Midbrain (tissue), 1 donor: ENCODE measurements at regions not wholly inside any gene's neighbourhood (a gene's known extent, or its start where the extent isn't known, plus 50 kb on each side); places are given as distances from the start of the nearest gene placed in this dataset.
"Not testable (repeated sequence)": the region's sequence is repeated elsewhere in the genome, so short reads cannot be mapped to it uniquely, and the experiment has no call there.

Source experiments
- DNase-seq: peaks from one replicate; lab custom pipeline; 2025; lab: John Stamatoyannopoulos, UW

DNA sequence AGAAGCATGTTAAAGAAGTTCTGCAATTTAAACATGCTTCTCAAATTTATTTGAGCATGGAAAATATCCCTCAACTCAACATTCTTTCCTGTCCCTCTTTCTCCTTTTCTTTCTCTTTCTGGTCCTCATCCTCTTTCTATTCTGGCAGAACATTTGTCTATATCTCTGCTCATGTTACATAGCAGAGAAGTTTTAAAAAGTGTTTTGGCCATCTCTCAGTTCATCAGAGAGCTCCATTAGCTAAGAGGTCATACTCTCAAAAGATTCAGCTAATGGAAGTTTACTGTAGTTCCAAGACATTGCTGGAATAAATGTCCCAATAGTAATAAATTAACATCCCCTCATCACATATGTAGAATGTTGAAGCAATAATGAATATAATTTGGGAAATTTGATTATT is 53.5 kb downstream of the XCL2 start:
- no peak for DNase-seq

DNA sequence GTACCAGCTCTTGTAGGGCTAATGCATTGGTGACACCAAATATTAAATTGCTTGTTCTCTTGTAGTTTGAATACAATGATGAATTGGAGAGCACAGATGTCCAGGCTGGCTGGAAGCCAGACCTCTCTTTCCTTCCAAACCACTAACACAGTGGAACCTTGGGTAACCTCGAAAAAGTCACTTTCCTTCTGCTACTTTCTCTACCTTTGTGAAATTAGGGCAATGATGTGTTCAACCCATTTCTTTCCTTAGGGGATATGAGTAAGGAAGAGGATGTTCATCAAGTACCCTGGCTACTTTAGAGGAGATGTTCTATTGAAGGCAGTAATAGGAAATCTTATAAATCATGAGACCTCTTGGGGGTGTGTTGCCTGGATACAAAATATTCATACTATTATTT is 55.7 kb downstream of the XCL2 start:
- no peak for DNase-seq

DNA sequence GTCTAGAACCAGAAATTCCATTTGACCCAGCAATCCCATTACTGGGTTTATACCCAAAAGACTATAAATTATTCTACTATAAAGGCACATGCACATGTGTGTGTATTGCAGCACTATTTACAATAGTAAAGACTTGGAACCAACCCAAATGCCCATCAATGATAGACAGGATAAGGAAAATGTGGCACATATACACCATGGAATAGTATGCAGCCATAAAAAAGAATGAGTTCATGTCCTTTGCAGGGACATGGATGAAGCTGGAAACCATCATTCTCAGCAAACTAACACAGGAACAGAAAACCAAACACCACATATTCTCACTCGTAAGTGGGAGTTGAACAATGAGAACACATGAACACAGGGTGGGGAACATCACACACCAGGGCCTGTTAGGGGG is 57.0 kb downstream of the XCL2 start:
- not testable (repeated sequence) for DNase-seq

DNA sequence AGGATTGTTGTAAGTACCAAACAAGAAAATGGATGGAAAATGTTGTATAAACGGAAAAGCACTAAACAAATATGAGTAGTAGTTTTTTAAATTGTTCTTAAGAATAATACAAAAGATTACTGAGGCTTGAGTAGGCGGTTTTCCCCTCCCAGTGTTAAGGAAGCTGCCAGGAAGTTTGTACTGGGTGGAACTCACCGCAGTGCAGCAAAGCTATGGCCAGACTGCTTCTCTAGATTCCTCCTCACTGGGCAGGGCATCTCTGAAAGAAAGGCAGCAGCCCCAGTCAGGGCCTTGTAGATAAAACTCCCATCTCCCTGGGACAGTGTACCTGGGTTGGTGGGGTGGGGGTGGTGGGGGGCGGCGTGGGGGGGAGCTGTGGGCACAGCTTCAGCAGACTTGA is 58.7 kb downstream of the XCL2 start:
- DNase-seq = no peak

DNA sequence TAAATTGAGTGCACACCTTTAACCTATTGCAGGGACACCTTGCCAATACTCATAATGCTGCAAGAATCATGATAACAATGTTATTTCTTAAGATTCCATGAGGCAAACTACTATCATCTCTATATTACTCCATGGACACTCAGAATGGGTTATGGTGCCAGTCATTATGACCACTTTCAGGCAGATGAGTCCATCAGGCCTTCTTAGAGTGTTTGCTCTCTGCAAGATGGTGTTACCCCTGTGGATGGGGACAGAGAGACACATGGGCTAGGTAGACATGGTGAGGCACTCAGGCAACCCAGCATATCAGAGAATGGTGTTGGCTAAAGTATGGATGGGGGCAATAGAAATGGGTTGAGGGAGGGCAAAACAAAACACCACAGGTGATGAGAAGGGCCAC is 59.7 kb downstream of the XCL2 start:
- DNase-seq = no peak

DNA sequence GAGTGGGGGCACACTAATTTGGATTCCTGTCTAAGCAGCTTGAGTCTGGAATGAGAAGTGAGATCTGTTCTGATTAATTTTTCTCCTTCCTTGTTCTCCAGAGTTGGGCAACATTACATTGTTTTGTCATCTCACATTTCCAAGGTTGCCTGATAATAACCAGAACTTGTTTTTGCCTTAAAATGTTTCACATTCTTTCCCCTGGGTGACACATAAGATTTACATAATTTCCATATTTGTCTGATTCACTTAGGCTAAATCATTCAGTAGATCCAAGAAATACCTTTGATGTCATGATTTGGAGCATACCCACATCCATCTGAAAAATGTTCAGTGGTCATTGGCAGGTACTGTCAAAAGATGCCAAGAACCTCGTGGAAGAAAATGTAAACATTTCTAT is 60.3 kb downstream of the XCL2 start:
- no peak for DNase-seq

DNA sequence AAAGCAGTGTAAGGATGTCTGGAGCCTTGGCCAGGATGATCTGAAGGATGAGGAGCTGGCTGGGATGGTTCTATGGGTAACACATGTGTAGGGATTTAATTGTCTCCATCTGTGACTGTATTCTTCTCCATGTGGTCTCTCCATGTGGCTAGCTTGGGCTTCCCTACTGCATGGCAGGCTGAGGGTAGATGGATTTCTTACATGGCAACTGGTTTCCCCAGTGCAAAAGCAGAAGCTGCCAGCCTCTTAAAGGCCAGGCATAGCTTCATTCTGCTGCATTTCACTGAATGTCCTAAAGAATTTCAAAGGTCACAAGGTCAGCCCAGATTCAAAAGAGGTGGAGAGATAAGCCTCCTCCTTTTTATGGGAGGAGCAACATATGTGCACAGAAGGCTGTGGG is 61.7 kb downstream of the XCL2 start:
- DNase-seq = no peak

DNA sequence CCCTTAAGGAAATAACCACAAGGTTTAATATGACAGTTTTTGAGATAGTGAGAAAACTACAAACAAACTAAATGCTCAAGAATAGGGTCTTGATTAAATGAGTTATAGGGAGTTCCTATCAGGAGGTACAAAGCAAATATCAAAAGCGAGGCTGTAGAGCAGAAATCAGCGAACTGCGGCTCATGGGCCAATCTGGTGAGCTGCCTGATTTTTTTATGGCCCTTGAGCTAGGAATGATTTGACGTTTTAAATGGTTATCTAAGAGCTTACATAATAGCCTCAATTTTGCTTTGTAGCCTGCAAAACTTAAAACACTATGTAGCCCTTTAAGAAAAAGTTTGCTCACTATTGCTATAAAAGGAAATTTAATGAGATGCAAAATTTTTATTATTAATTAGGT is 62.2 kb downstream of the XCL2 start:
- no peak for DNase-seq

DNA sequence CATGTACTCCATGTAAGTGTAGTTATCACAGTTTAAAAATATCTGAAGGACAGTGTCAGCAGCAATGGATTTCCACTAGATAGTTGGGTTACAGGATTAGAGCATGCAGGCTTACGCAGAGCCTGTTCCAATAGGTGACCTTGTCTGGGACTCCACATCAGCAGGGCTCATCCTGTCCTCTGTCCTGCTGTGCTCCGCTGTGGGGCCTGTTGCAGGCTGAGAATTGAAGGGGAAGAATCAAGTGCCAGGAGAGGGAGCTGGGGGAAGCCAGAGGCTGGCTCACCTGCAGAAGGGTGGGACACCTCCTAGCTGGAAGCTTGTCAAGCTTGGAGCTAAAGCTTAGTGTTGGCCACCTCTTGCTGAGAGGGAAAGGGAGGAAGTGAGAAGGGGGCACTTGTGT is 62.8 kb downstream of the XCL2 start:
- DNase-seq = no peak

DNA sequence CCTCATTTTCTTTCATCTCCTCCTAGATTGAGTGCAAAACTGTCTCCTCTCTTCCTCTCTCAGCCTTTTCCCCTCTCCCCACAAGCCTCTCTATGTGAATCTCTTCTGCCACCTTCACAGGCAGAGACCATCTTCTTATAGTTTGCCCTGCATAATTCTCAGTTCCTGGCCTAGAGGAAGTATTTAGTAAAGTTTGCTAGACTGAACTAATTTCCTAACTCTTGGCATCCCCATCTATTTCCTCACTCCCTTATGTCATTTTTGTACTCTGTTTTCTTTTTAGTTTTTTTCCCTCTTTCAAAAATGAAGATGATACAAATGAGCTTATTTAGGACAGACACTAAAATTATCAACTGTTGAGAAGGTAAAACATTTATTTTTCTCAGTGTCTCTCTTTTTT is 66.0 kb downstream of the XCL2 start:
- DNase-seq = no peak

DNA sequence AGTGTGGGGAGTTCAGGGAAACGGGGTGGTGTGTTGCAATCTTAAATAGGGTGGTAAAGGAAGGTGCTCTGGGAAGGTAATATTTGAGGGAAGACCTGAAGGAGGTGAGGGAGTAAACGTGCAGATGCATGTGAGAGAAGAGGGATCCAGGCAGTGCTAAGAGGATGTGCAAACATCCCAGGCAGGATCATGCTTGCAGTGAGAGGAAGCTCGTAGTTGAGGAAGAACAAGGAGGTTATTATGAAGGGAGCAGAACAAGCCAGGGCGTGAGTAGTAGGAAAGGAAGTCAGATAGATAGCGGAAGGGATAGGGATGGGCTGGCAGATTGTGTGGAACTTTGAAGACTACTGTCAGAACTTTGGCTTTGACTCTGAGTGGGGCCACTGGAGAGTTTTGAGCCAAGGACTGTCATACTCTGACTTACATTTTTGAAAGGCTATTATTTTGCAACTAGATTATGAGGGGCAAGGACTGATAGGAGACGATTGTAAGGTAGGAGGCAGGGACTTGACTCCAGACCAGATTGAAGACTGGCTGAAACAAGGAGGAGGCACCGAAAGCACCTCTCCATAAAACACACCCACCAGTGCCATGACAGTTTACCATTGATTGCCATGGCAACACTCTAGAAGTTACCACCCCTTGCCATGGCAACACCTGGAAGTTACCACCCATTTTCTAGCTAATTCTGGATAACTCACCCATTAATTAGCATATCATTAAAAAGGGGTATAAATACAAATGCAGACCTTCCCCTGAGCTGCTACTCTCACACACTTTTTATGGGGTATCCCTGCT is 67.0 kb downstream of the XCL2 start:
- no peak for DNase-seq

DNA sequence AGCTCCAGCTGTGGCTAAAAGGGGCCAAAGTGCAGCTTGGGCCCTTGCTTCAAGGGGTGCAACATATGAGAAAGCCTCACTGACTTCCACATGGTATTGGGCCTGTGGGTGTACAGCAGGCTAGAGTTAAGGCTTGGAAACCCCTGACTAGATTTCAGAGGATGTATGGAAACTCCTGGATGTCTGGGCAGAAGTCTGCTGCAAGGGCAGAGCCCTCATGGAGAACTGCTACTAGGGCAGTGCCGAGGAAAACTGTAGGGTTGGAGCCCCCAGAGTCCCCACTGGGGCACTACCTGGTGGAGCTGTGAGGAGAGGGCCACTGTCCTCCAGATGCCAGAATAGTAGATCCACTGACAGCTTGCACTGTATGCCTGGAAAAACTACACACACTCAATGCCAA is 69.5 kb downstream of the XCL2 start:
- no peak for DNase-seq

DNA sequence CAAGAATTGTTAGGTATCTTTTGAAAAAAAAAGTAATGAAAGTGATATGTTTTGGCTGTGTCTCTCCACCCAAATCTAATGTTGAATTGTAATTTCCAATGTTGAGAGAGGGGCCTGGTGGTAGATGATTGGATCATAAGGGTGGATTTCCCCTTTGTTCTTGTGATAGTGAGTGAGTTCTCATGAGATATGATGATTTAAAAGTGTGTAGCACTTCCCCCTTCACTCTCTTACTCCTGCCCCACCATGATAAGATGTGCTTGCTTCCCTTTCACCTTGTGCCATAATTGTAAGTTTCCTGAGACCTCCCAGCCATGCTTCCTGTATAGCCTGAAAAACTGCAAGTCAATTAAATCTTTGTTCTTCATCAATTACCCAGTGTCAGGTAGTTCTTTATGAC is 70.7 kb downstream of the XCL2 start:
- DNase-seq = no peak

DNA sequence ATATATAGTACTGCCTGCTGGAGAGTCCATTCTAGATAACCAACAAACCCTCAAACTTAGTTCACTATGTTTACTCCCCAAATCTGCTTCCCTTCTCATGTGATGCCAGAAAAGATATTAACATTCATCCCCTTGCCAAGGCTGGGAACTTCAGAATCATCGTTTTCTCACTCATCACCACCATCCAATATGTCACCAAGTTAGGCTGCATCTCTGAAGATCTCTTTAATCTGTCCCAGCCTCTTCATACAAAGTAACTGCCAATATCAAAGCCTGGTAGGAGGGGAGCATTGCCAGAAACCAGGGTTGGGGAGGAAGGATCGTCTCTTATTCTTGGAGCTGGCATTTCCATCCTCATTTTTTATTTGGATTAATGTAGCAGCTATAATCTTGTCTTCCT is 71.6 kb downstream of the XCL2 start:
- DNase-seq = no peak

DNA sequence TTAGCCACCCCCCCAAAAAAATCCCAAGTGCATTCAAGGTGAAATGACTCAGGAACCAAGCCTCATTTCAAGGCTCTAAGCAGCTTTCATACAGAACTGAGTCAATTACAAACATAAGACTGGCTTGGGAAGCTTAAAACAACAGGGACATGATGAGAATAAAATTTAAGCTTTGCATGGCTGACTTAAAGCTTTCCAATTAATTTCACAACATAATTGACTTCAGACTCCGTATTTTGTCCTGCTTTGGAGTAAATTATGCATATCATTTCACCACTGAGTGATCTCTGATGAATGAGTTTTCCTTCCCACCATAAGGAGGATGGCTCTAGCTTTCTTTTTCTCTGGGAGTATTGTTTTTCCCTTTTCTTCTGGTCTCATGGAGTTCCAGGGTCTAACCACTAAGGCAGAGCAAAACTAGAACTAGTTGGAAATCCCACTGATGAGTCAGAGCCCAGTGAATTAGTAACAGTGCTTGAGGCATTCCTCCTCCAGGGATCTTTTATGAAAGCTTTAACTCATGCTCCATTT is 72.8 kb downstream of the XCL2 start:
- DNase-seq = no peak

DNA sequence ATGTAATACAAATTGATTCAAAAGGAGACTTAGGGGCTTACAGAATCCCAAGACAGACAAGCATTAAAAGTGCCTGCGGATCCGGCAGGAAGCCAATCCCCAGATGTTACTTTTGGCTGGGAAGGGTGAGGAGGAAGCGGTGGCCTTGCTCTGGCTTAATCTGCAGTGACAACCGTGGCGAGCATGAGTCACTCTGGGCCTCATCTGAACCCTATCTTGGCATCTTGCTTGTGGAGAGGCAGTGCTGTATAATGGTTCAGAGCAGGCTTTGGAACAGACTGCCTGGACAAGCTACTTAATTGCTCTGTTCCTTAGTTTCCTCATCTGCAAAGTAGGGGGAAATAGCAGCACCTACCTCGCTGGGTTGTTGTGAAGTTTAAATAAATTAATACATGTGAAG is 74.1 kb downstream of the XCL2 start:
- no peak for DNase-seq

DNA sequence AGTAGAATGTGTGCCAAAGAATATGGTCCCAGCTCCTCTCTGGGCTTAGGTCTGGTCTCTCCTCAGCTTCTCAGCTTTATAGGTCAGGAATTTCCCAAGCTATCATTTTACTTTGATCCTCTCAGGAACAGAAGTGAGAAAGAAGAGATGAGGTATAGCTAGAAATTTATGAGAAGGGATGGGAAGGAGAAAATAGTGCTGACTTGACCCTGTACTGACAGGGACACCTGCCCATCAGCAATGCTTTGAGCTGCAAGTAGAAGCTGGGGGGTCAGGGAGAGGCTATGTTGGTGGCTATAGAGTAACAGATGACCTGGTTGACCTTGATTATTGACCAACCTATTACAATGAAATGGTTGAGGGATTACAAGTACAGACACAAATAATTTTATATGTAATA is 75.0 kb downstream of the XCL2 start:
- no peak for DNase-seq

DNA sequence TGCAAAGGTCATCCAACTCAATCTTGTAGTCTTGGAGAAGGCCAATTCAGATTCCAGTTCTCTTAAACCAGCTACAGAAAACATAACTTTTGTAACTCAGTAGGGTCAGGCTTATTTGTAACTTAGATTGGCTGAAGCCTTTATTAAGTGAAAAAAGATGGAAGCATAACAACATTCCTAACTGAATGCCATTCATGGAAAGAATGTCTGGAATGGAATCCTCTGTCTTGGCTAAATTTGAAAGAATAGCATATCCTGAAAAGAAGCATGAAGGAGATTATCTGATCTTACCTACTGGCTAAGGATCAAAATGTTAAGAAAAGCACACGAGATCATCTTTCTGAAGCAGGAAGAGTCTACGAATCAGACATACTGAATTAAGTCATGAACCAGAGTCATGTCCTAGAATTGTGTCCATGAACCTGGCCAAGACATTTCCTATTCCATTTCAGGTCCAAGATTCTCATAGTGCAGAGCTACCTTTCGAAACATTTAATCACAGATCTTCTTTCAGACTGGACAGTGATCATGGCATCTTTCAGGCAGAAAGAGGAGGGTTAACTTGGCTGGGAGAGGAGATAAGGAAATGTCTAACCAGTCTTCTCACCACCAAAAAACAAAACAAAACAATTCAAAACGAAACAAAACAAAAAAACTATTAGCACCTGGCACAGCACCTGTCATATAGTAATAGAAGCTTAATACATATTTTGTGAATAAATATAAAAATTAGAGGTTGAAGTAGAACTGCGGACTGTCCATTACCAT is 75.6 kb downstream of the XCL2 start:
- no peak for DNase-seq

DNA sequence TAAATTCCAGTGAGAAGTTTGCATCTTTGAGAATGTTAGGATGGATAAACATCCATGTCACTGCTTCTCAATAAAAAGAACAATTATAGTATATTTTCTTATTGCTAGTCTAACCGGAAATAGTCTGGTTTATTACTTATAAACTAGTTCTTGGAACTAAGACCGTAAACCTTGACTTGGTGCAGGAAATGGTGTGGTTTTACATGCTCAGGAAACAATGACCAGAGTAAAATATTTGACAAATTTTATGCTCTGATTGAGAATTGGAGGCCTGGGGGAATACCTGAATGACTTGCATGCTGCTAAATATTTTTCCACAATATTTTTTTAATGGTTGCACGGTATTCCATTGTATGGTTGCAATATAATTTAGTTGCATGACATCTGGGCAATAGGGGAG is 76.3 kb downstream of the XCL2 start:
- DNase-seq = no peak

DNA sequence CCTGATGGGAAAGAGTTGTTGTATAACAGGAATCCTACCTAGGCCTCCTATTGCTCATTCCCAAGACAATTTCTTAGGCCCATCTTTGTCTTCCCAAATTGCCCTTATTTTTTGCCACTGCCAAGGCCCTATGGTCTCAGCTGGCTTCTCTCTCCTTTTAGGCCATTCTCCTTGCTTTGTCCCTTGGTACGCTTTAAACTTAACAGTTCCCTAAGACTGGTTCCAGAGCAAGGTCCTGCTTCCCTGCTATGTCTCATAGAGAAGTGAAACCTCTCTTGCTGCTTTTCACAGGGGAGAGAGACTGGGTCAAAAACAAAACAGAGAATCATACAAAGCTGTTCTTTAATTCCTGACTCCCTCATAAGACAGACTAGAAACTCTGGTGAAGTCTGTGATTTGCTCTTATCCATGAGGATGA is 77.1 kb downstream of the XCL2 start:
- peak; percentile 14 for DNase-seq

DNA sequence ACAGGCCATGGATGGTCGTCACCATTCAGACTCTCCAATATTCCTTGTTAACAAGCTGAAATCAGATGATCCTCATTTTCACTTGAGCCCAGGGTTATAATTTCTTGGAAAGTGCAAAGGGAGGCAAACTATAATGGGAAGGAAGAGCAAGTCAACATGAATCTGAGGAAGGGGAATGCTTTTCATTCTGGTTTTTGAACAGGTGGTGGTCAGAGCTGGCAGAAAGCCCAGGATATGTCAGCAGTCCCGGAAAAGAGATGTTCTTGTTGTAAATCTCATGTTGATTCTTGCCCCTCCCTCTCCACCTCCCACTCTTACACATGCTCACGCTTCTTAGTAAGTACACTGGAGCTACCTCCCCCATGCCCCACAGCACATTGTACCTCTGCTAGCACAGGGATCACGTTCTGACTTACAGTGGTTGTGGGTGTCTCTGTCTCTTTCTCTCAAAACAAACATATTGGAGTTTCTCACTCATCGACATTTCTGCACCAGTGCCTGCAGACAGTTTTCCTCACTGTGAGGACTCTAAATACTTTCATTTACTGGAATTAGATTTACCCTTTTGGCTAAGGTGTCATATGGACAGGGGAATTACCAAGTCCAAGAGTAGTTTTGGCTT is 77.6 kb downstream of the XCL2 start:
- no peak for DNase-seq

DNA sequence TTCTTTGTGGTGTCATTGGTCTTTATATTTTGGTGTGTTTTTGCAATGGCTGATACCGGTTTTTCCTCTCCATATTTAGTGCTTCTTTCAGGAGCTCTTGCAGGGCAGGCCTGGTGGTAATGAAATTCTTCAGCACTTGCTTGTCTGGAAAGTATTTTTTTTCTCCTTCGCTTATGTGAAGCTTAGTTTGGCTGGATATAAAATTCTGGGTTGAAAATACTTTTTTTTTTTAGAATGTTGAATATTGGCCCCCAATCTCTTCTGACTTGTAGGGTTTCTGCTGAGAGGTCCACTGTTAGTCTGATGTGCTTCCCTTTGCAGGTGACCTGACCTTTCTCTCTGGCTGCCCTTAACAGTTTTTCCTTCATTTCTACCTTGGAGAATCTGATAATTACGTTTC is 82.7 kb downstream of the XCL2 start:
- not testable (repeated sequence) for DNase-seq

DNA sequence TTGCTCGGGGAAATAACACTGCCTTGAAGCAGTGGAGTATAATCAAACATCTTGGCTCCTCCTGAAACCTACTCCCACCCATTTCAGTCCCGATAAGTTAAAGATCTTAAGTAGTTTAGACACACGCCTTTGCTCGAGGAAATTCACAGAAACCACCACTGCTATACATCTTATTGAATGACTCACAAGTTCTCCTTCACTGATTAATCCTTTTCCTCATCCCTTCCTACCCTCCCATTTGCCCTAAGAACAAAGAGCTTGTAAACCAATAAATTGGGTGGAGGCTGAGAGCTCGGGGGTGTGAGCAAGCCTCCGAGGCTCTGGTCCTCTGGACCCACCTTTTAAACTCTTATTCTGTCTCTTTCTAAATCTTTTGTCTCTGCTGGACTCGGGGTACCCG is 86.5 kb downstream of the XCL2 start:
- DNase-seq = not testable (repeated sequence)
